Fibroblast of skin of right biceps (primary cell): ENCODE measurements at regions not wholly inside any gene's neighbourhood (a gene's known extent, or its start where the extent isn't known, plus 50 kb on each side); places are given as distances from the start of the nearest gene placed in this dataset.
"Not testable (repeated sequence)": the region's sequence is repeated elsewhere in the genome, so short reads cannot be mapped to it uniquely, and the experiment has no call there.

Source experiments
- DNase-seq: peaks from one replicate; pipeline ENCODE4 v3.0.0-alpha.2; 2013

- DNase-seq: no peak
Observed at GRCh38 chr2:167790781-167791450, 456.5 kb downstream of the STK39 start.

GRCh38 chr2:167790189-167790588, 457.2 kb downstream of the STK39 start:
- DNase-seq: no peak

DNA sequence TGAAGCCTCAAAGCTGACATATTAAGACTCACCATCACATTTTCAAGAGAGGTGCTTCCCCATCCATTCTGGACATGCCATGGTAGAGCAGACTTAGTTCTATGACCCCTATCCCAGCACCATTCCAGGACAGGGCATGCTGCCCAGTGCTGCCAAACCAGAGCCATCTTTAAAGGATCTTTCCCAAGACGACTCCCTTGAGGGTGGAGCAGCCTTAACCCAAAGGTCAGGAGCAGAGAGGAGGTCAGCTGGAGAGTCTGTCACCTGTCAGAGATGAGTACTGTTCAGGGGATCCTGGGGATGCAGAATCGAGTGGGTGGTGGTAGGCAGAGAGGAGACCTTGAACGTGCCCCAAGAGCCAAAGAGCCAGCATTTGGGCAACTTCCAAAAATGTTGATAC, 459.8 kb downstream of the STK39 start:
- no peak for DNase-seq

DNA sequence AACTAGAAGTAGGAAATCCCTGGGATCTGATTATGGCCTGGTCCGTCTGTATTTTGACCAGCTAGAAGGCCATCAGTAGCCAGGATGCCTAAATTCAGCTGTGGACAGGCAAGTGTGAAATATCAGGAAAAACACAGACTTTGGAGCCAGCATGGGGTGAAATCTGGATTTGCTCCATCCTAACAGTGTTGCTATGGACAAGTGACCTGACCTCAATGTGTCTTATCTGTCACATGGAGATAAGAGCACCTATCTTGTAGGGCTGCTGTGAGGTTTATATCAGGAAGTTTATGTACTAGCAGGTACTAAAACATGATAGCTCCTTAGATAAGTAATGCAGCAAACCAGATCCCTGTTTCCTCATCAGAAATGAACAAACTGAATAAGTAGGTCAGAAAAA, 460.4 kb downstream of the STK39 start:
- no peak for DNase-seq

DNA sequence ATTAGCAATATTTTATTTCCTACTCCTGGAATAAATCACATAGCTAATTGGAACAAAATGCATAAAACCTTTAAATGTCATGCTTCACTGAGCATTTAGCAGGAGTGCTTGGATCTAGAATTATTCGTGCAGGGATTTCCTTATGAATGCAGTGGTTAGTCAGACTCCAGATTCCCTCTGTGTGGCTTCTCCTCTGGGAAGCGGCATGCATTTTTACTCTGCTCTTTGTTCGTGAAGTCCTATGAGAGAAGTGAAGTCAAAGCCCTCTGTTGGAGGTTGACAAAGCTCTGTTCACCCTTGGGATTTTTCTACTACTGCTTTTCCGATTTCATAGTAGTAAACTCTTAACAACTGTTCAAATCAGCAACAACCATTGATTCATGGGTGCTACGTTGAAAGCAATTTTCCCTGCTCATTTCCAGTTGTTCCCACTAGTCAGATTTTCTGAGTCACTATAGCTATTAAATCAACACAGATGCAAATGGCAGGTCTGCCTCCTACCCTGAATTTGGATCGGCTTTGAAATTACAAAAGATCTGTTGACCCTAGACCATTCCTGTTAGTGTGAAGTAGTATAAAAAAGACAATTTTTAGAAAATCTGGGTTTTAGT, 461.7 kb downstream of the STK39 start:
- DNase-seq: no peak

DNA sequence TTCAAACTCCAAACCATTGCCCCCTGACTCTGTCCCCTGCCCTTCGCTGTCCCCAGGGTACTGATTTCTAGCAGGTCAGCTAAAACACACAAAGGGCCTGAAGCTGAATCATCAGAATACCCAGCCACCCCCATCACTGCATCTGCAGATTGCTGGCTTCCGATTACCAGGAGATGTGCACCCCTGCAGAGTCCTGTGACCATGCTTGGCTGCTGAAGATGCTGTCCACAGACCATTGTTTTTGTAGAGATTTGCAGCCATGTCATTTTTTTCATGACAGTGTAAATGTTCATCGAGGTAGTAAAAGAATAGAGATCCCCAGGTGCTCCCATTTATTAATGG, 463.3 kb downstream of the STK39 start:
- DNase-seq: no peak

DNA sequence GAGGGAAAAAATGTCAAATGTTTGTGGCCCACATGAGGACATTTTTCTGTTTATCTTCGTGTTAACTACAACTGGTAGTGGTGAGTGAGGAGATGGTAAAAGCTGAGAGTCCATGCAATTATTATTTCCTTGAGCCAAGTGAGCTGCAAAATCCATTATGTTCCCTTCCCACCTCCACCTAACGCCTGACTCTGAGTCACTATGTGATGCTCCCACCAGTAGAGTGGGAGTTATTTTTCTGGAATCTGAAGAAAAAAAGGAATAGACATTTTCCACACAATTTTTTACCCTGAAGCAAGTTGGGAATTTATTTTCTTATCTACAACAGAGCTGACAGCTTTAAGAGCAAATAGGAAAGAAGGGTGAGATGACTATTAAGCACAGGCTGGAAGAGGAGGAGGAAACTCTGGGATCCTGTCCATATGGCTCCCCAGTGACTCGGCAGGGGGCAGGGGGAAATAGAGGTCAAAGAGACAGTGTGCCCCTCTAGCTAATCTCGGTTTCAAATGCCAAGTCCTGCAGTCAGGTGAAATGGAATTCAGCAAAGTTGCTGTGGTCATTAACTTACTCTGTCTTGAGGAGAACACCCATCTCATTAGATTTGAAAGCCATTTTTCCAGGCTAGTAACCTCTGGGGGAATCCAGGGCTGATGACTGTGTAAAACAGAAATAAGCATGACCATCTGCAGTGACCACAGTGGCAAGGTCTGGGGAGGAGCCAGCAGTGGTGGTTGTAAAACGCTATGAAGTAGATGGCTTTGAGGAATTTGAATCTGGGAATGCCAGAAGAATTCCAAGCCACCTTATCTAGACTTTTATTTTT, 463.9 kb downstream of the STK39 start:
- DNase-seq: no peak

DNA sequence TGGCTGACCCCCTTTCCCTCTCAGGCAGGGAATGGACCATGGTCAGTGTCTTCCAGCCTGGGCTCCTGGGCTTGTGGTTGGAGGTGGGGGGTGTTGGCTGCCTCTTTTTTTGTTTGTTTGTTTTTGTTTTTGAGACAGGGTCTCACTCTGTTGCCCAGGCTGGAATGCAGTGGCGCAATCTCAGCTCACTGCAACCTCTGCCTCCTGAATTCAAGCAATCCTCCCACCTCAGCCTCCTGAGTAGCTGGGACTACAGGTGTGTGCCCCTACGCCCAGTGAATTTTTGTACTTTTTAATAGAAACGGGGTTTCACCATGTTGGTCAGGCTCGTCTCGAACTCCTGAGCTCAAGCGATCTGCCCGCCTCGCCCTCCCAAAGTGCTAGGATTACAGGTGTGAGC, 465.8 kb downstream of the STK39 start:
- not testable (repeated sequence) for DNase-seq

DNA sequence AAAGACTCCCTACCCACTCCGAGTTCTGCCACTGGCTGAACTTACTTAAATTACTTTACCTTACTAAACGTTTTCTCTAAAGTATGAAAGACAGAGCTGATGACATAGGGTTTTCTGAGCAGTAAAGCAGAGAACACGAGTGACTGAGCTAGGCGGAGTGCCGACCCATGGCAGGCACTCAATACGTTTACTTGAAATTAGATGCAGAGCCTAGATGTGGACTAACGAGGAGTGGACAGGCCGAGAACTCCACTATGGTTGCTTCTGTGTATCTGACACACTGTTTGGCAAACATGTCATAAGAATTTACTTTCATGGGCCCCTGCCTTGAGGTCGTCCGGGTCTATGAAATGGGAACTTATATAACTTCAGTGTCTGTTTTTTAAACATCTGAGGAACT, 471.0 kb downstream of the STK39 start:
- DNase-seq: no peak

- DNase-seq: no peak
Observed at GRCh38 chr2:167771628-167772027, 475.8 kb downstream of the STK39 start.

DNA sequence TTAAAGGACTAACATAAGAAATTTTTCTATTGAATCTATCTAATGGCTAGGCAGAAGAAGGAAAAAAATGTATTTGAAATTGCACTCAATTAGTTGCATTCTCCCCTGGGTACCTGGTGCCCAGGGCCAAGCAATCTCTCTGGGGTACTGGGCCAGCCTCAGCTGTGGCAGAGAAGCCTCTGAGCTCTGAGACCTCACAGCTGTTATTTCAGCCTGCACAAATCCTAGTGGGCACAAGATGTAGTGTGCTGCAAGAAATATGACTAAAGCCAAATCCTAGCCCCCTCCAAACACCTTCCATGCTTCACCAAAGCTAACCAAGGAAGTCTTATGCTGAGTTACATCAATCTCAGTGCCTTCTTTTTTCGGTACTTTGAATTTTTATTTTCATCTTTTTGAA, 478.4 kb downstream of the STK39 start:
- no peak for DNase-seq

DNA sequence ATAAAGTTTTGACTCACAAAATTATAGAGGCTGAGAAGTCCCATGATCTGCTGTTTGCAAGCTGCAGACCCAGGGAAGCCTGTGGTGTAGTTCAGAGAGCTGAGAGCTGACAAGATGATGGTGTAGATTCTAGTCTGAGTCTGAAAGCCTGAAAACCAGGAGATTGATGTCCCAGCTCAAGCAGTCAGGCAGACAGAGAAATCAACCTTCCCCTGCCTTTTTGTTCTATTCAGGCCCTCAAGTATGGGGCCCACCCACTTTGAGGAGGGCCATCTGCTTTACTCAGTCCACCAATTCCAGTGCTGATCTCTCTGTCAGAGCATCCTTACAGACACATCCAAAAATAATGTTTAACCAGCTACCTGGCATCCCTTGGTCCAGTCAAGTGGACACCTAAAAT, 479.6 kb downstream of the STK39 start:
- no peak for DNase-seq

- DNase-seq: no peak
Observed at GRCh38 chr2:167764772-167765341, 482.5 kb downstream of the STK39 start.

DNA sequence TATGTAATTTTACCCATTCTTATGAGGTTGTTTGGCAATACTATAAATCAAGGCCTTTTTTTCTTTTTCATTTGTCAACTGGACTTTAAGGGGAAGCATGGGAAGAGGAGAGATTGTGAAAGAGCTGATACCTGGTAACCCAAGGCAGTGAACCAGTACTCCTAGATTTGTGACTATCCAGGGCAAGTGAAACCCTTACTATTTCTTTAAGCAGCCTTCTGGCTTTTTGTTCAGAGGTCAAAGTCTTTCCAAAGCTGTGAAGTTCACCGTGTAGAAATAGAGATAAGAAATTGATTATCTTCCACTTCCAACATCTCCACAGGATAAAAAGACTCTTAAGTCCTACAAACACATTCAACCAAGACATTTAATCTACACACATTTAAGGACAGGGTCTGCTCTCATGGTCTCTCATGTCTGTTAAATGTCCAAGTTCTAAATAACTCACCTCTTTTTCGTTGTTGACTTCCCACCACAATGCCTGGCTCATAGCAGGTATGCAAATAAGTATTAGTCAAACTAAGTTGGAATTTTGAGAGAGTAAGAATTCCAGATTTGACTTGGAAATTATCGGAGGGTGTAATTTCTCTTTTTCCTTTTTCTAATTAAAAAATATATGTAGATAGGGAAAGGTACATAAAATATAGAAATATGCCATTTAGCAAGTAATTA, 485.8 kb downstream of the STK39 start:
- no peak for DNase-seq

DNA sequence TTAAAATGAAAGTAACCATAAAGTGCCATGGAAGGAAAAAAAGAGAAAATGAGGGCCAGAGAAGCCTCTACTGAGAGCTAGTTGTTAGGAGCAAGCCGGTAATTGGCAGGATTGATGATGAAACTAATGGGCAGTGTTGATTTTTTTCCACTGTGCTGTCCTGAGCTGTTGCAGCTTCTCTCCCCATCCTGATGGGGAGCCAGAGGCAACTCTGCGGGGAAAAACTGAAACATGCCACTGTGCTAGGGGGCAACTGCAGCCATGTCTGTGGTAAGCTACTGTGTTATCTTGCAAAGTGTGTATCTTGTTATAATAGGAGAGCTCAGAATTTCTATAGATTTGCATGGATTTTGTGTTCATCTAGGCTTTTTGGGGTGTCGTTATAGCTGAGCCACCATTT, 487.9 kb downstream of the STK39 start:
- DNase-seq: no peak

DNA sequence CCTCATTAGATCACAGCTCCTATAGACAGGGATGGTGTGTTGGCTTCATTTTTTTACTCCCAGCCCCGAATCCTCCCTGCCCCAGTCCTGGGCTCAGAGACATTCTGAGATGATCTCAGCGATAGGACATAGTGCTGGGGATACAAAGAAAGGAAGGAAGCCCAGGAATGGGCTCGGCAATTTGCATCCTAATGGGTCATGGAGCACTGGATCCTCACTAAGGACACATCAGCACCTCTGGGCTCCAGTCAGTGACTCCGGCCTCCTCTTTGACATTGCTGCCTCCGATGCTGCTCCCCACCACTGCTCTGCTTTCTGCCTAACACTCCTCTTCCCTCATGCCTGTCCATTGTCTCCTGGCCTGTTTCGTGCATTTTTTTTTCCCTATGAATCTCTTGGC, 489.1 kb downstream of the STK39 start:
- DNase-seq: no peak

DNA sequence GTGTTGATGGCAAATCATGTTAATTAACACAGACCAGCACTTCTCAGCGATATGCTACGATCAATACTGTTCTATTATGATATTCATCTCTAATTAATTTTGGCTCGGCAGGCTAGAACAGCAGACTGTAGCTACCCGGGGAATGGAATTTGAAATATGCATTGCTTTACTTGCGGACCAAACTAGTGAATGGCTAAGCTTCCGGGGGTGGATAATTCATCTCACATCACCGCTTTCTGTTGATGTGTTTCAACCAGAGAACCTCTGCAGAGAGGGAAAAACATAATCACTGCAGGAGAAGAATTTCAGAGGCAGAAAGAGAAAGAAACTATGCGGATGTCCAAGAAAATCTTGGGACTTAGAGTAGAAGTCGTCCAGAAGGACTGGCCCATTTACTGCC, 490.9 kb downstream of the STK39 start:
- no peak for DNase-seq

DNA sequence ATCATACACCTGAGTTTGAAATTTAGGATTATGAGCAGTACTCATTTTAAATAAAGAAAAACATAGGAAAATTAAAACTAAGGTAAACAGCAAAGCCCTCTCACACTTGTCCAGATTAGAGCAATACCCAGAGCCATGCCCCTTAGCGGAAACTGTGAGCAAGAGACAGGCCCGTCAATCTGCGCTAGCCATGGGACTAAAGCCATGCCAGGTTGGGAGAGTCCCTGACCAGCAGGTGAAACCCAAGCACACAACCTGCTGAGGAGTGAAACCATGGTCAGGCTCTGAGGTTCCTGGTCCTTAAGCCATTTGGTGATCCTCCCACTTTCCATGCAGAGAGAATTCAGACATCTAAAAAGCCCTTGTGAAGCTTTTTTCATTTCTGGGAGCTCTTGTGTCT, 494.3 kb downstream of the STK39 start:
- no peak for DNase-seq

GRCh38 chr2:167752734-167753133, 494.7 kb downstream of the STK39 start:
- DNase-seq: no peak

GRCh38 chr2:167750675-167751074, 496.7 kb downstream of the STK39 start:
- DNase-seq: no peak

DNA sequence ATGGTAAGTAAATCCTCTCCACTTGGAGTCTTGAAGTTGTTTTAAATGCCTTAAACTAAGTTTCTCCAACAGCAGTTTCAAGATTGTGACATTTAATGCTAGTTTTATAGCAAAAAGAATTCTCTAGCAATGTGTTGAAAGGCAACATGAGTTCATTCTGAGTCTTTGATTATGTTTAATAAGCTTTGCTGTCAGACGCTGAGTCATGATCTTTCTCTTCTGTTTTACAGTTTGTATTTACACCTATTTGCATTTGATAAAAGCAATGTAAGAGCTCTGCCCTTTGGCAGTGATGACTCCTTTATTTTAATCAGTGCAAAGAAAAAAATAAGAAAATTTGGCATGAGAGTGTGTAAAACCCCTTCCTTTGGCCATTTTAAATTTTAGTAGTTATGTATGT, 497.7 kb downstream of the STK39 start:
- no peak for DNase-seq

DNA sequence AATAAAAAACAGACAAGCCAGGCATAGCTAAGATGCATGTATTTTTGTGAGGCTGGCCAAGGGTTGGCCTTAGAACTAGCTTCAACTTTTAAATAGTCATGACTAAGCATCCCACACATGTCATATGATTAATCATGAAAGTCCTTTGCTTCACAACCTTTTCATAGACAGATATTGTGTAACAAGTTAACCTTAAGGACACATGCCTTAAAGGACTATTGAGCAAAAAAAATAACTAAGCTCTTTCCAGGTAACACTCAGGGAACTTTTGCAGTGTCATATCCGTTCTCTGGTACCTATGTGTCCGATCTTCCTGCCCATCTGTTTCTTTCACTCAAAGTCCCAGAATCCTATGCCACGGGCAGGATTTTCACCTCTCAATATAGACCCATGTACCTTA, 498.4 kb downstream of the STK39 start:
- no peak for DNase-seq

GRCh38 chr2:167748536-167748935, 498.9 kb downstream of the STK39 start:
- DNase-seq: no peak
